SK-N-SH (cell line): ENCODE measurements at regions not wholly inside any gene's neighbourhood (a gene's known extent, or its start where the extent isn't known, plus 50 kb on each side); places are given as distances from the start of the nearest gene placed in this dataset.

ENCODE experiments used
- JUND ChIP-seq: IDR thresholded peaks from 2 replicates; pipeline ENCODE4 v1.4.0; 2012
- NFIC ChIP-seq: IDR thresholded peaks from 2 replicates; pipeline ENCODE4 v1.4.0; 2012; ENCODE audit warnings: borderline replicate concordance
- NRF1 ChIP-seq: IDR thresholded peaks from 2 replicates; pipeline ENCODE4 v1.6.1; 2012; ENCODE audit warnings: low read depth, mild to moderate bottlenecking, low read length
- PBX3 ChIP-seq: IDR thresholded peaks from 2 replicates; pipeline ENCODE4; 2012
- RAD21 ChIP-seq: IDR thresholded peaks from 2 replicates; pipeline ENCODE4 v1.6.1; 2012; ENCODE audit warnings: mild to moderate bottlenecking, low read length
- TCF12 ChIP-seq: IDR thresholded peaks from 2 replicates; pipeline ENCODE4 v1.4.0; 2012
- TF ChIP-seq, protein P1 (sequence below): fragments of 200-600 bp; sonication (generic); IDR thresholded peaks from 2 replicates; pipeline ENCODE4 v1.6.1; 2017; ENCODE audit warnings: antibody characterized with exemption, mild to moderate bottlenecking, moderate library complexity
- TF ChIP-seq, protein P2 (sequence below): IDR thresholded peaks from 2 replicates; pipeline ENCODE4 v1.4.0; 2012; ENCODE audit warnings: low read depth

DNA sequence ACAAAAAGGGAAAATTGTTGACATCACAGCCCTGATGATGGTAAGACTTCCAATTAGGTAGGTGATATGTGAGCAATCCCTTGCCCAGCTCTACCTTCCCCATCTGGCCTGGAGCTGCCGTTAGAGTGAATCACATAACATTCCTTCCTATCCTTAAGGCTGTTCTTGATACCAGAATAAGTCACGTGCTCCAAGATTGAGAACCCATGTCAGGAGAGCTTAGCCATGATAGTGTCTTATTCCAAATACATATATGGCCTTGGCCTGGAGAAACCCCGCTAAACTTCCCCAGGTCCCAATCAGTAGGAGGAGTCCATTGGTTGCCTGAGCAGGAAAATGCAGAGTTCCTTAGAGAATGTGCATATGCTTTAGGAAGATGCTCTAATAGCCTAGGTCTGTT lies 70.0 kb upstream of the ACVR2A start:
- TF ChIP-seq, protein P1, sequence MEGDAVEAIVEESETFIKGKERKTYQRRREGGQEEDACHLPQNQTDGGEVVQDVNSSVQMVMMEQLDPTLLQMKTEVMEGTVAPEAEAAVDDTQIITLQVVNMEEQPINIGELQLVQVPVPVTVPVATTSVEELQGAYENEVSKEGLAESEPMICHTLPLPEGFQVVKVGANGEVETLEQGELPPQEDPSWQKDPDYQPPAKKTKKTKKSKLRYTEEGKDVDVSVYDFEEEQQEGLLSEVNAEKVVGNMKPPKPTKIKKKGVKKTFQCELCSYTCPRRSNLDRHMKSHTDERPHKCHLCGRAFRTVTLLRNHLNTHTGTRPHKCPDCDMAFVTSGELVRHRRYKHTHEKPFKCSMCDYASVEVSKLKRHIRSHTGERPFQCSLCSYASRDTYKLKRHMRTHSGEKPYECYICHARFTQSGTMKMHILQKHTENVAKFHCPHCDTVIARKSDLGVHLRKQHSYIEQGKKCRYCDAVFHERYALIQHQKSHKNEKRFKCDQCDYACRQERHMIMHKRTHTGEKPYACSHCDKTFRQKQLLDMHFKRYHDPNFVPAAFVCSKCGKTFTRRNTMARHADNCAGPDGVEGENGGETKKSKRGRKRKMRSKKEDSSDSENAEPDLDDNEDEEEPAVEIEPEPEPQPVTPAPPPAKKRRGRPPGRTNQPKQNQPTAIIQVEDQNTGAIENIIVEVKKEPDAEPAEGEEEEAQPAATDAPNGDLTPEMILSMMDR = no peak
- no peak for TF ChIP-seq NFIC
- TF ChIP-seq NRF1 = no peak
- TF ChIP-seq, protein P2, sequence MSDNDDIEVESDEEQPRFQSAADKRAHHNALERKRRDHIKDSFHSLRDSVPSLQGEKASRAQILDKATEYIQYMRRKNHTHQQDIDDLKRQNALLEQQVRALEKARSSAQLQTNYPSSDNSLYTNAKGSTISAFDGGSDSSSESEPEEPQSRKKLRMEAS = no peak
- TF ChIP-seq PBX3 = no peak
- TF ChIP-seq JUND = no peak
- TF ChIP-seq RAD21 = no peak
- no peak for TF ChIP-seq TCF12
